DND-41 (cell line): ENCODE measurements at regions not wholly inside any gene's neighbourhood (a gene's known extent, or its start where the extent isn't known, plus 50 kb on each side); places are given as distances from the start of the nearest gene placed in this dataset.

ENCODE experiments used
- CTCF ChIP-seq: IDR thresholded peaks from 2 replicates; pipeline ENCODE4 v1.5.1; 2012; ENCODE audit warnings: borderline replicate concordance, low read length, moderate library complexity, mild to moderate bottlenecking; ENCODE audit not compliant: poor library complexity, severe bottlenecking; ENCODE audit errors: extremely low read depth
- EZH2 ChIP-seq: IDR thresholded peaks from 3 replicates; pipeline ENCODE4 v1.6.1; 2012; ENCODE audit warnings: borderline replicate concordance, low read depth, mild to moderate bottlenecking, moderate library complexity, low read length, inconsistent platforms; ENCODE audit not compliant: severe bottlenecking

- TF ChIP-seq EZH2 (no peak), CTCF (no peak)
These were observed 1203.8 kb downstream of the SORCS3 start for GRCh38 chr10:105844676-105845570.
